ENCODE measurements at regions not wholly inside any gene's neighbourhood (a gene's known extent, or its start where the extent isn't known, plus 50 kb on each side); places are given as distances from the start of the nearest gene placed in this dataset.
"Not testable (repeated sequence)": the region's sequence is repeated elsewhere in the genome, so short reads cannot be mapped to it uniquely, and the experiment has no call there.

- DNase-seq, result no peak
Measured at GRCh38 chr6:76644231-76644630, 571.8 kb upstream of the IMPG1 start.

- no peak for DNase-seq
Measured at GRCh38 chr6:76639941-76640340, 567.5 kb upstream of the IMPG1 start.

GRCh38 chr6:76634695-76635094, 562.2 kb upstream of the IMPG1 start:
- DNase-seq, result no peak

- no peak for DNase-seq
Measured at GRCh38 chr6:76633259-76633658, 560.8 kb upstream of the IMPG1 start.

- no peak for DNase-seq
Measured at GRCh38 chr6:76631622-76632021, 559.2 kb upstream of the IMPG1 start.

GRCh38 chr6:76615395-76615794, 542.9 kb upstream of the IMPG1 start:
- DNase-seq, result no peak

- DNase-seq, result no peak
Measured at GRCh38 chr6:76612954-76613353, 540.5 kb upstream of the IMPG1 start.

GRCh38 chr6:76609160-76609559, 536.7 kb upstream of the IMPG1 start:
- DNase-seq, result no peak

- DNase-seq, result no peak
Measured at GRCh38 chr6:76594109-76594508, 521.6 kb upstream of the IMPG1 start.

- no peak for DNase-seq
Measured at GRCh38 chr6:76593668-76594067, 521.2 kb upstream of the IMPG1 start.

GRCh38 chr6:76592566-76592965, 520.1 kb upstream of the IMPG1 start:
- DNase-seq, result no peak

GRCh38 chr6:76587271-76587670, 514.8 kb upstream of the IMPG1 start:
- DNase-seq, result no peak

- DNase-seq, result no peak
Measured at GRCh38 chr6:76584121-76584520, 511.7 kb upstream of the IMPG1 start.

- no peak for DNase-seq
Measured at GRCh38 chr6:76578746-76579145, 506.3 kb upstream of the IMPG1 start.

GRCh38 chr6:76574746-76575145, 502.3 kb upstream of the IMPG1 start:
- DNase-seq, result no peak

GRCh38 chr6:76565932-76566331, 493.5 kb upstream of the IMPG1 start:
- no peak for DNase-seq

GRCh38 chr6:76562371-76562770, 489.9 kb upstream of the IMPG1 start:
- not testable (repeated sequence) for DNase-seq

- DNase-seq, result not testable (repeated sequence)
Measured at GRCh38 chr6:76560851-76561755, 488.6 kb upstream of the IMPG1 start.

GRCh38 chr6:76553256-76553655, 480.8 kb upstream of the IMPG1 start:
- no peak for DNase-seq

- no peak for DNase-seq
Measured at GRCh38 chr6:76552268-76552667, 479.8 kb upstream of the IMPG1 start.

GRCh38 chr6:76533661-76534060, 461.2 kb upstream of the IMPG1 start:
- no peak for DNase-seq

- no peak for DNase-seq
Measured at GRCh38 chr6:76532647-76533046, 460.2 kb upstream of the IMPG1 start.

GRCh38 chr6:76518443-76518842, 446.0 kb upstream of the IMPG1 start:
- no peak for DNase-seq

- DNase-seq, result no peak
Measured at GRCh38 chr6:76516924-76517323, 444.5 kb upstream of the IMPG1 start.

GRCh38 chr6:76510489-76510888, 438.0 kb upstream of the IMPG1 start:
- DNase-seq, result no peak

All from C1 segment of cervical spinal cord (tissue), 14 donors.